ENCODE measurements at regions not wholly inside any gene's neighbourhood (a gene's known extent, or its start where the extent isn't known, plus 50 kb on each side); places are given as distances from the start of the nearest gene placed in this dataset.

GRCh38 chr13:61286148-61286745 lies 129.4 kb downstream of the PCDH20 start:
- CTCF ChIA-PET = interaction anchor here (0.6 to 1.3 kb wide), 4 partner anchors 10 to 400 kb away, joined by 3 to 4 read pairs (median 3); no protein-coding TSS in a partner anchor
- H3K4me3 Mint-ChIP-seq = no peak overlapping the region
- DNase-seq (ENCODE audit: low spot score) (peak; percentile 54), ATAC-seq (peak; percentile 96)
- H3K9me3 Mint-ChIP-seq = peaks cover 4% of the 10 kb centered on the region
- H3K36me3 Mint-ChIP-seq = no peaks in the 10 kb centered on the region; the same call in 1 of the 2 replicates
- no peak overlapping the region for H3K27ac Mint-ChIP-seq
- POLR2A ChIA-PET = no interaction called here
- no peaks in the 10 kb centered on the region for H3K27me3 Mint-ChIP-seq (ENCODE audit: low read depth)
- H3K4me1 Mint-ChIP-seq = peaks cover 19% of the 10 kb centered on the region
- TF ChIP-seq, protein P1, sequence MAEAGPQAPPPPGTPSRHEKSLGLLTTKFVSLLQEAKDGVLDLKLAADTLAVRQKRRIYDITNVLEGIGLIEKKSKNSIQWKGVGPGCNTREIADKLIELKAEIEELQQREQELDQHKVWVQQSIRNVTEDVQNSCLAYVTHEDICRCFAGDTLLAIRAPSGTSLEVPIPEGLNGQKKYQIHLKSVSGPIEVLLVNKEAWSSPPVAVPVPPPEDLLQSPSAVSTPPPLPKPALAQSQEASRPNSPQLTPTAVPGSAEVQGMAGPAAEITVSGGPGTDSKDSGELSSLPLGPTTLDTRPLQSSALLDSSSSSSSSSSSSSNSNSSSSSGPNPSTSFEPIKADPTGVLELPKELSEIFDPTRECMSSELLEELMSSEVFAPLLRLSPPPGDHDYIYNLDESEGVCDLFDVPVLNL (CRISPR knock-in tag; IDR thresholded peaks at IDR 0.05; ENCODE audit: borderline replicate concordance, low read depth) = no peak
- TF ChIP-seq MAX (CRISPR knock-in tag; IDR thresholded peaks at IDR 0.05) = no peak
- TF ChIP-seq ZNF425 (CRISPR knock-in tag; conservative IDR thresholded peaks at IDR 0.05) = no peak
- TF ChIP-seq GRHL2 (CRISPR knock-in tag; IDR thresholded peaks at IDR 0.05; ENCODE audit: insufficient replicate concordance, severe bottlenecking) = no peak
- TF ChIP-seq ARID4B (CRISPR knock-in tag; IDR thresholded peaks at IDR 0.05; ENCODE audit: borderline replicate concordance) = no peak
- no peak for TF ChIP-seq ESRRA (CRISPR knock-in tag; IDR thresholded peaks at IDR 0.05; ENCODE audit: borderline replicate concordance)
- no peak for TF ChIP-seq TEAD1 (CRISPR knock-in tag; IDR thresholded peaks at IDR 0.05)
- TF ChIP-seq, protein P2, sequence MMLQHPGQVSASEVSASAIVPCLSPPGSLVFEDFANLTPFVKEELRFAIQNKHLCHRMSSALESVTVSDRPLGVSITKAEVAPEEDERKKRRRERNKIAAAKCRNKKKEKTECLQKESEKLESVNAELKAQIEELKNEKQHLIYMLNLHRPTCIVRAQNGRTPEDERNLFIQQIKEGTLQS (CRISPR knock-in tag; conservative IDR thresholded peaks at IDR 0.05) = no peak
- no peak for TF ChIP-seq USF1 (CRISPR knock-in tag; IDR thresholded peaks at IDR 0.05)
- TF ChIP-seq, protein P3, sequence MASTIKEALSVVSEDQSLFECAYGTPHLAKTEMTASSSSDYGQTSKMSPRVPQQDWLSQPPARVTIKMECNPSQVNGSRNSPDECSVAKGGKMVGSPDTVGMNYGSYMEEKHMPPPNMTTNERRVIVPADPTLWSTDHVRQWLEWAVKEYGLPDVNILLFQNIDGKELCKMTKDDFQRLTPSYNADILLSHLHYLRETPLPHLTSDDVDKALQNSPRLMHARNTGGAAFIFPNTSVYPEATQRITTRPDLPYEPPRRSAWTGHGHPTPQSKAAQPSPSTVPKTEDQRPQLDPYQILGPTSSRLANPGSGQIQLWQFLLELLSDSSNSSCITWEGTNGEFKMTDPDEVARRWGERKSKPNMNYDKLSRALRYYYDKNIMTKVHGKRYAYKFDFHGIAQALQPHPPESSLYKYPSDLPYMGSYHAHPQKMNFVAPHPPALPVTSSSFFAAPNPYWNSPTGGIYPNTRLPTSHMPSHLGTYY (CRISPR knock-in tag; IDR thresholded peaks at IDR 0.05) = no peak
- TF ChIP-seq SP1 (CRISPR knock-in tag; conservative IDR thresholded peaks at IDR 0.05) = no peak
- TF ChIP-seq, protein P4, sequence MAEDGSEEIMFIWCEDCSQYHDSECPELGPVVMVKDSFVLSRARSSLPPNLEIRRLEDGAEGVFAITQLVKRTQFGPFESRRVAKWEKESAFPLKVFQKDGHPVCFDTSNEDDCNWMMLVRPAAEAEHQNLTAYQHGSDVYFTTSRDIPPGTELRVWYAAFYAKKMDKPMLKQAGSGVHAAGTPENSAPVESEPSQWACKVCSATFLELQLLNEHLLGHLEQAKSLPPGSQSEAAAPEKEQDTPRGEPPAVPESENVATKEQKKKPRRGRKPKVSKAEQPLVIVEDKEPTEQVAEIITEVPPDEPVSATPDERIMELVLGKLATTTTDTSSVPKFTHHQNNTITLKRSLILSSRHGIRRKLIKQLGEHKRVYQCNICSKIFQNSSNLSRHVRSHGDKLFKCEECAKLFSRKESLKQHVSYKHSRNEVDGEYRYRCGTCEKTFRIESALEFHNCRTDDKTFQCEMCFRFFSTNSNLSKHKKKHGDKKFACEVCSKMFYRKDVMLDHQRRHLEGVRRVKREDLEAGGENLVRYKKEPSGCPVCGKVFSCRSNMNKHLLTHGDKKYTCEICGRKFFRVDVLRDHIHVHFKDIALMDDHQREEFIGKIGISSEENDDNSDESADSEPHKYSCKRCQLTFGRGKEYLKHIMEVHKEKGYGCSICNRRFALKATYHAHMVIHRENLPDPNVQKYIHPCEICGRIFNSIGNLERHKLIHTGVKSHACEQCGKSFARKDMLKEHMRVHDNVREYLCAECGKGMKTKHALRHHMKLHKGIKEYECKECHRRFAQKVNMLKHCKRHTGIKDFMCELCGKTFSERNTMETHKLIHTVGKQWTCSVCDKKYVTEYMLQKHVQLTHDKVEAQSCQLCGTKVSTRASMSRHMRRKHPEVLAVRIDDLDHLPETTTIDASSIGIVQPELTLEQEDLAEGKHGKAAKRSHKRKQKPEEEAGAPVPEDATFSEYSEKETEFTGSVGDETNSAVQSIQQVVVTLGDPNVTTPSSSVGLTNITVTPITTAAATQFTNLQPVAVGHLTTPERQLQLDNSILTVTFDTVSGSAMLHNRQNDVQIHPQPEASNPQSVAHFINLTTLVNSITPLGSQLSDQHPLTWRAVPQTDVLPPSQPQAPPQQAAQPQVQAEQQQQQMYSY (CRISPR knock-in tag; IDR thresholded peaks at IDR 0.05) = no peak
- TF ChIP-seq, protein P5, sequence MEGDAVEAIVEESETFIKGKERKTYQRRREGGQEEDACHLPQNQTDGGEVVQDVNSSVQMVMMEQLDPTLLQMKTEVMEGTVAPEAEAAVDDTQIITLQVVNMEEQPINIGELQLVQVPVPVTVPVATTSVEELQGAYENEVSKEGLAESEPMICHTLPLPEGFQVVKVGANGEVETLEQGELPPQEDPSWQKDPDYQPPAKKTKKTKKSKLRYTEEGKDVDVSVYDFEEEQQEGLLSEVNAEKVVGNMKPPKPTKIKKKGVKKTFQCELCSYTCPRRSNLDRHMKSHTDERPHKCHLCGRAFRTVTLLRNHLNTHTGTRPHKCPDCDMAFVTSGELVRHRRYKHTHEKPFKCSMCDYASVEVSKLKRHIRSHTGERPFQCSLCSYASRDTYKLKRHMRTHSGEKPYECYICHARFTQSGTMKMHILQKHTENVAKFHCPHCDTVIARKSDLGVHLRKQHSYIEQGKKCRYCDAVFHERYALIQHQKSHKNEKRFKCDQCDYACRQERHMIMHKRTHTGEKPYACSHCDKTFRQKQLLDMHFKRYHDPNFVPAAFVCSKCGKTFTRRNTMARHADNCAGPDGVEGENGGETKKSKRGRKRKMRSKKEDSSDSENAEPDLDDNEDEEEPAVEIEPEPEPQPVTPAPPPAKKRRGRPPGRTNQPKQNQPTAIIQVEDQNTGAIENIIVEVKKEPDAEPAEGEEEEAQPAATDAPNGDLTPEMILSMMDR (IDR thresholded peaks at IDR 0.05) = no peak; the same call in 1 of the 2 replicates
- TF ChIP-seq SMAD3 (CRISPR knock-in tag; IDR thresholded peaks at IDR 0.05; ENCODE audit: borderline replicate concordance) = no peak
- no peak for TF ChIP-seq SOX15 (CRISPR knock-in tag; IDR thresholded peaks at IDR 0.05)
- TF ChIP-seq ZNF671 (CRISPR knock-in tag; IDR thresholded peaks at IDR 0.05) = no peak
- TF ChIP-seq MXD4 (CRISPR knock-in tag; IDR thresholded peaks at IDR 0.05; ENCODE audit: borderline replicate concordance) = no peak
- TF ChIP-seq ZMAT4 (CRISPR knock-in tag; IDR thresholded peaks at IDR 0.05) = no peak
- no peak for TF ChIP-seq HMGA2 (CRISPR knock-in tag; IDR thresholded peaks at IDR 0.05)

Data from WTC11 (cell line).